Suppressor macrophage (primary cell): ENCODE measurements at regions not wholly inside any gene's neighbourhood (a gene's known extent, or its start where the extent isn't known, plus 50 kb on each side); places are given as distances from the start of the nearest gene placed in this dataset.
"Not testable (repeated sequence)": the region's sequence is repeated elsewhere in the genome, so short reads cannot be mapped to it uniquely, and the experiment has no call there.

Source experiments
- DNase-seq, 4 experiments: peaks; one replicate each; pipeline ENCODE4 v3.0.0-alpha.2; 2020 to 2022

DNA sequence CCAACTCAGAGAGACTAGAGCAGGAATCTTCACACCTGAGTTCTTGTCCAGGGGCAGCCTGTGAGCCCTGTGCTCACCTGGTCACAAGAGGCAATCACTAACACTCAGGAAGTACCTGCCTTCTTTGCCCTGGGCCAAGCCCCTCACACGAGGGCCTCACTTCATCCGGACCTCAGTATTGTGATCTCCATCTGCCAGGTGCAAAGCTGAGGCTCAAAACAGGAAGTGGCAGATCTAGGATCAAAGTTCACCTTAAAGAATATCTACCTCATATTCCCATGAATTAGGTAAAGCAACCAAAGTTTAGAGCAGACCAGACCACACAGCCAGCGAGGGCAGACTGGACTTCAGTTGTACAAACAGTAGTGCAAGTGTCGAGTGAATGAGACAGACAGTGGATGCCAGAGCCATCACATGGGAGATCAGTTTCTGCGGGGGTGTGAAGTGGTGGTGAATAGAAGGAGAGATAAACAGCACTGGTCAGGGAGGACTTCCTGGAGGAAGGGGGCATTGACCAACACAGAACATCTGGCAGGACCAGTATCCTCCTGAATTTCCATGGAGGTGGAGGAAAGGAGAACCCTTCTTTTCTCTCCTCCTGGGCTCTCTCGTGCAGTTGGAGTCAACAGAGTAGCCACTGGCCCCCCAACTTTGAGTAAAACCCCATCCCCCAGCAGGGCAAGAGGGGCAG lies 116.6 kb upstream of the ZBTB40 start:
- no peak for DNase-seq

- not testable (repeated sequence) for DNase-seq
Measured at GRCh38 chr1:22336274-22336673, 115.4 kb upstream of the ZBTB40 start.

- DNase-seq = not testable (repeated sequence)
Measured at GRCh38 chr1:22336696-22337545, 114.7 kb upstream of the ZBTB40 start.

DNA sequence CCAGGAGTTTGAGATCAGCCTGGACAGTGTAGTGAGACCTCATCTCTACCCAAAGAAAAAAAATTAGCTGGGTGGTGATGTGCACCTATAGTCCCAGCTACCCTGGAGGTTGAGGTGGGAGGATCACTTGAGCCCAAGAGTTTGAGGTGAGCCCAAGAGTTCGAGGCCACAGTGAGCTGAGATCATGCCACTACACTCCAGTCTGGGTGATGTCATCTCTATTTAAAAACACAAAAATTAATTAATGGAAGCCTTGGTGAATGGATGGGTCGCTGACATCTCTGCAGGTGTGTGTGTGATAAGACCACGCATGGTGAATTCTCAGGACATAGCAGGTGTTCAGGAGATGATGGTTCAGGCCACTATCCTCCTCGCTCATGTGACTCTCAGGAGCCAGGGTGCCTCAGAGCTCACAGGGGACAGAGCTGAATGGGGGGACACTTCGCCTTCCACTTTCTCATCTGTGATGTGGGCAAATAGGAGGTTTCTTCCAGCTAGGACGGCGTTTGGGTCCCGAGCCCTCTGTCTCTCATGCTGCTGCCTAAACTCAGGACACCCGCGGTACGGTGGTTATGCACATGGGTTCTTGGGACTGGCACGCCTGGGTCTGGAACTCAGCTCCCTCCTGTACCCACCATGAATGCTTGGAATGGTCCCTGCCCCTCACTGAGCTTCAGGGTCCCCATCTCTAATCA lies 113.4 kb upstream of the ZBTB40 start:
- no peak for DNase-seq

GRCh38 chr1:22339237-22339636 lies 112.4 kb upstream of the ZBTB40 start:
- DNase-seq = no peak

DNA sequence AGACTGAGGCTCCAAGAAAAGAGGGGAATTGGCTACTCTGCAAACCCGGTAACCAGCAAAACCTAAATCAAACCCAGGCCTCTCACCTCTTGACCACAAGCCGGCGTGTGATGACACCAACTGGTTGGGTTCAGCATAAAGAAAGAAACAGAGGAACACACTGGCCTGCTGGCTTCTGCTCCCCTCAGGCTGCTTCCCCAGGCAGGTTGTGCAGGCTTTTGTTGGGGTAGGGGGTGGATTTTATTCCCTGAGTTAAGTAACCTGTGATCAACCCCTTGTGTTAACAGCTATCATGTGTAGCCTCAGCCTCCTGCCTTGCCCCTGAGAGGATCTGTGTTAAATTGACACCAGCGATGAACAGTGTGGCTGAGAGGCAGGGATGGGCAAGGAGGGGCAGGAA lies 111.6 kb upstream of the ZBTB40 start:
- DNase-seq = no peak

DNA sequence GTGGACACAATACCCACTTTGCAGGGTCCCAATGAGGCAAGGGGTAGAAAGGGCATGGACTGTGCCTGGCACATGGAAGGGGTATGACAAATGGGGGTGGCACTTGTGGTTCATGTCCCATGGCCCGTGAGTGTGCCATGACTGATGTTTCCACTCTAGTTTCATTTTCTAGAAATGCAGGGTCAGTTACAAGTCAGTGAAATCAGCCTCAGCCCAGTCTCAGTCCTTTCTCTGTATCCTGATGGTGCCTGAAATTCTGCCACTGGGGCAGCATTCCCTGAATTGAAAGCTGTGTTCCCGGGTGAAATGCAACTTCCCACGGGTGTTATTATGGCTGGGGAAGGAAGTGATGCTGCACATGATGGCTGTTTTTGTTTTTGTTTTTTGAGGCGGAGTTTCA lies 110.8 kb upstream of the ZBTB40 start:
- DNase-seq = no peak

- no peak for DNase-seq
Measured at GRCh38 chr1:22341791-22342605, 109.7 kb upstream of the ZBTB40 start.

- no peak for DNase-seq
Measured at GRCh38 chr1:22342734-22343191, 108.9 kb upstream of the ZBTB40 start.

GRCh38 chr1:22343456-22344328 lies 108.0 kb upstream of the ZBTB40 start:
- no peak for DNase-seq

GRCh38 chr1:22344329-22344630 lies 107.4 kb upstream of the ZBTB40 start:
- no peak for DNase-seq

GRCh38 chr1:22344851-22345560 lies 106.6 kb upstream of the ZBTB40 start:
- no peak for DNase-seq

- DNase-seq = no peak
Measured at GRCh38 chr1:22347854-22348760, 103.5 kb upstream of the ZBTB40 start.

- DNase-seq = no peak
Measured at GRCh38 chr1:22349362-22350043, 102.1 kb upstream of the ZBTB40 start.

GRCh38 chr1:22350171-22350923 lies 101.3 kb upstream of the ZBTB40 start:
- DNase-seq = no peak

- DNase-seq = no peak
Measured at GRCh38 chr1:22350924-22351767, 100.5 kb upstream of the ZBTB40 start.

GRCh38 chr1:22351768-22352080 lies 99.9 kb upstream of the ZBTB40 start:
- no peak for DNase-seq

DNA sequence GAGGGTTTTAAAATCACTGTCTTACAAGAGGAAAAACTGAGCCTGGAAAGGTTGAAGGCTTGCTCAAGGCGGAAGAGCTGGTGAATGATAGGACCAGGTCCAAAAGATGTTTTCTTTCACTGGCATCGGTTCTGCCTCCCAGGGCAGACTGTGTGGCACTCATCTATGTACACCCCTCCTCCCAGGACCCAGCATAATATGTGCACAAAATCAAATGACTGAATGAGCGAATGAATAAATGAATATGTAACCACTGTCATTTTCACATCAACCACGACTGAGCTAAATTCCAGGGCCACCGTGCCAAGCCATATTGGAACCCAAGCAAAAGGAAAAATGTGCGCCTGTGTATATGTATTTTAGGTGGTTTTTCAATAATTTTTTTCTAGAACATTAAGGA lies 99.3 kb upstream of the ZBTB40 start:
- no peak for DNase-seq
